DND-41 (cell line): ENCODE measurements at regions not wholly inside any gene's neighbourhood (a gene's known extent, or its start where the extent isn't known, plus 50 kb on each side); places are given as distances from the start of the nearest gene placed in this dataset.

Experiments used
- EZH2 ChIP-seq: IDR thresholded peaks from 3 replicates; pipeline ENCODE4 v1.6.1; 2012; ENCODE audit warnings: borderline replicate concordance, low read depth, mild to moderate bottlenecking, moderate library complexity, low read length, inconsistent platforms; ENCODE audit not compliant: severe bottlenecking
- TF ChIP-seq, protein P1 (sequence below): IDR thresholded peaks from 2 replicates; pipeline ENCODE4 v1.5.1; 2012; ENCODE audit warnings: borderline replicate concordance, low read length, moderate library complexity, mild to moderate bottlenecking; ENCODE audit not compliant: poor library complexity, severe bottlenecking; ENCODE audit errors: extremely low read depth

DNA sequence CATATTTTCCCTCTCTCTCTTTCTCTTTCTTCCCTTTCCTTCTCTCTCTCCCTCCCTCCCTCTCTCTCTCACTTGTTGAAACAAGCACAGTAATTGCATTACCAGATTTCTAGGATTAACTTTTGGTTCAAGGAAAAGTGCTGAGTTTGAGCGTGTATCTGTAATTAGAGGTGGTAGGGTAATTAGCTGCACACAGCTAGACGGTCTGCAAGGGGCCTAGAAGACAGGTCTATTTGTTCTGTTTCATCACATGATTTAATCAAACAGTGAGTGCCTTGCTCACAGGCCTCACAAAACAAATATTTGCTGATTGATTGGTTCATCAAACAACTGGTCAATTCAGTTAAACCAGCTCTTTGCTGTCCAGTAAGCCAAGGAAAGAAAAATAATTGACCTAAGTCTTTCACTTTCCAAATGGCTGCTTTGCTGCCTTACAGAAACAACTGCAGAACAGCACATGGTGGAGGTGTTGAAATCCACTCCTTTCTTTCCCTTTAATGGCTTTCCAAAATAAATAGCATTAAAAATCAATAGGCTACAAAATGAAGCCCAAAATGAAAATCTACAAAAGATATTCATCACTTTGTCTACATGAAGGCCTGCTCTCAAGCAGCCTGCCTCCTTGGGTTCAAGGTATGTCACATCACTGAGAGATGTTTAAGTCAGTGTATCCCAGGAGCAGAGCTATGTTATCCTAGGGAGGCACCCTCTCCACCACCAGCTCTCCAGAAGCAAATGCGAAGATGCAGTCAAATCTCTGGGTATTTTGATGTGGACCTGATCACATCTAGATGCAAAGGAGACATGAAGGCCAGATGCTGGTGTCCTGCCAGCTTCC, 264.4 kb upstream of the SIX2 start:
- TF ChIP-seq, protein P1, sequence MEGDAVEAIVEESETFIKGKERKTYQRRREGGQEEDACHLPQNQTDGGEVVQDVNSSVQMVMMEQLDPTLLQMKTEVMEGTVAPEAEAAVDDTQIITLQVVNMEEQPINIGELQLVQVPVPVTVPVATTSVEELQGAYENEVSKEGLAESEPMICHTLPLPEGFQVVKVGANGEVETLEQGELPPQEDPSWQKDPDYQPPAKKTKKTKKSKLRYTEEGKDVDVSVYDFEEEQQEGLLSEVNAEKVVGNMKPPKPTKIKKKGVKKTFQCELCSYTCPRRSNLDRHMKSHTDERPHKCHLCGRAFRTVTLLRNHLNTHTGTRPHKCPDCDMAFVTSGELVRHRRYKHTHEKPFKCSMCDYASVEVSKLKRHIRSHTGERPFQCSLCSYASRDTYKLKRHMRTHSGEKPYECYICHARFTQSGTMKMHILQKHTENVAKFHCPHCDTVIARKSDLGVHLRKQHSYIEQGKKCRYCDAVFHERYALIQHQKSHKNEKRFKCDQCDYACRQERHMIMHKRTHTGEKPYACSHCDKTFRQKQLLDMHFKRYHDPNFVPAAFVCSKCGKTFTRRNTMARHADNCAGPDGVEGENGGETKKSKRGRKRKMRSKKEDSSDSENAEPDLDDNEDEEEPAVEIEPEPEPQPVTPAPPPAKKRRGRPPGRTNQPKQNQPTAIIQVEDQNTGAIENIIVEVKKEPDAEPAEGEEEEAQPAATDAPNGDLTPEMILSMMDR, result no peak
- no peak for TF ChIP-seq EZH2
